NCI-H128 (cell line): ENCODE measurements at regions not wholly inside any gene's neighbourhood (a gene's known extent, or its start where the extent isn't known, plus 50 kb on each side); places are given as distances from the start of the nearest gene placed in this dataset.

ENCODE experiments used
- DNase-seq: peaks from one replicate; lab custom pipeline; 2025; ENCODE audit not compliant: unreplicated experiment; lab: John Stamatoyannopoulos, UW

- DNase-seq = no peak
Observed at GRCh38 chr2:147792966-147793617, 51.7 kb upstream of the ACVR2A start.

GRCh38 chr2:147790580-147790979 is 54.2 kb upstream of the ACVR2A start:
- no peak for DNase-seq

GRCh38 chr2:147789720-147790119 is 55.1 kb upstream of the ACVR2A start:
- DNase-seq = no peak

- no peak for DNase-seq
Observed at GRCh38 chr2:147789287-147789686, 55.5 kb upstream of the ACVR2A start.

- DNase-seq = peak; percentile 18
Observed at GRCh38 chr2:147782141-147782930, 62.5 kb upstream of the ACVR2A start.

- no peak for DNase-seq
Observed at GRCh38 chr2:147779440-147779839, 65.4 kb upstream of the ACVR2A start.

- DNase-seq = no peak
Observed at GRCh38 chr2:147777394-147777793, 67.4 kb upstream of the ACVR2A start.

GRCh38 chr2:147774805-147775204 is 70.0 kb upstream of the ACVR2A start:
- DNase-seq = no peak

- no peak for DNase-seq
Observed at GRCh38 chr2:147773479-147773878, 71.3 kb upstream of the ACVR2A start.

- no peak for DNase-seq
Observed at GRCh38 chr2:147772781-147773180, 72.0 kb upstream of the ACVR2A start.

GRCh38 chr2:147763861-147764260 is 81.0 kb upstream of the ACVR2A start:
- DNase-seq = no peak

GRCh38 chr2:147760984-147761383 is 83.8 kb upstream of the ACVR2A start:
- no peak for DNase-seq

- DNase-seq = no peak
Observed at GRCh38 chr2:147759536-147759935, 85.3 kb upstream of the ACVR2A start.

- no peak for DNase-seq
Observed at GRCh38 chr2:147758821-147759220, 86.0 kb upstream of the ACVR2A start.

- no peak for DNase-seq
Observed at GRCh38 chr2:147756069-147756468, 88.8 kb upstream of the ACVR2A start.

- no peak for DNase-seq
Observed at GRCh38 chr2:147740211-147740927, 104.5 kb upstream of the ACVR2A start.

GRCh38 chr2:147739508-147739907 is 105.3 kb upstream of the ACVR2A start:
- DNase-seq = no peak

- DNase-seq = no peak
Observed at GRCh38 chr2:147718831-147719230, 126.0 kb upstream of the ACVR2A start.

- DNase-seq = no peak
Observed at GRCh38 chr2:147716906-147717305, 127.9 kb upstream of the ACVR2A start.

- no peak for DNase-seq
Observed at GRCh38 chr2:147715807-147716206, 129.0 kb upstream of the ACVR2A start.

- no peak for DNase-seq
Observed at GRCh38 chr2:147714582-147714981, 130.2 kb upstream of the ACVR2A start.

- DNase-seq = no peak
Observed at GRCh38 chr2:147713349-147713748, 131.5 kb upstream of the ACVR2A start.
